SJSA1 (cell line): ENCODE measurements at regions not wholly inside any gene's neighbourhood (a gene's known extent, or its start where the extent isn't known, plus 50 kb on each side); places are given as distances from the start of the nearest gene placed in this dataset.

Experiments used
- DNase-seq, 2 experiments: peaks; one replicate each; pipeline ENCODE4 v3.0.0-alpha.2; 2015 to 2020; ENCODE audit warnings: low spot score in 2 of 2, low read depth in 1 of 2
- H3K27ac ChIP-seq: fragments of 250-450 bp; sonication (Bioruptor Pico); 2 replicates; pipeline ENCODE4 v1.5.1; 2020; ENCODE audit warnings: mild to moderate bottlenecking, moderate library complexity
- H3K27me3 ChIP-seq: fragments of 250-450 bp; sonication (Bioruptor Pico); replicated peaks from 2 replicates; pipeline ENCODE4 v1.5.1; 2020; ENCODE audit warnings: mild to moderate bottlenecking, moderate library complexity
- H3K36me3 ChIP-seq: fragments of 250-450 bp; sonication (Bioruptor Pico); 2 replicates; pipeline ENCODE4 v1.5.1; 2020; ENCODE audit warnings: mild to moderate bottlenecking
- H3K4me1 ChIP-seq: fragments of 250-450 bp; sonication (Bioruptor Pico); replicated peaks from 2 replicates; pipeline ENCODE4 v1.6.1; 2021; ENCODE audit warnings: mild to moderate bottlenecking
- H3K4me3 ChIP-seq: fragments of 250-450 bp; sonication (Bioruptor Pico); 2 replicates; pipeline ENCODE4 v1.5.1; 2020; ENCODE audit warnings: mild to moderate bottlenecking
- H3K9me3 ChIP-seq: fragments of 250-450 bp; sonication (Bioruptor Pico); replicated peaks from 2 replicates; pipeline ENCODE4 v1.5.1; 2020; ENCODE audit warnings: mild to moderate bottlenecking

DNA sequence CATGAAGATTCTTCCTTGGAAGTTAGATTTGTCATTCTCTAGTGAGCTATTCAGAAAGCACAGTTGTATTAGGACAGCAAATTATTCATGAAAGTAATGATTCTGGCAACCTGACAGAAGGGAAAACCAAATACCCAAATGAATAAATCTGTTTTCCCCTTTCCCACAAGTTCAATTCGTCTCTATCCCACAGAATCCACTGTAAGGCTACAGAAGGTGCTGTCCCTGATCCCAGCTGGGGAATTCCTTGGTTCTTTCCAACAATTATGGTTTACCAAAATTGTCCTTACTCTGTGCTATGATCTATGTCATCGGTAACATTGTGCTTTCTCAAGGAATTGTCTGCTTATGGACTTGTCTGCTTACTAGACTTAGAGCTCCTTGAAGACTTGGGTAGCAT, 104.2 kb downstream of the FASLG start:
- Histone ChIP-seq H3K36me3 (no peaks in the 10 kb centered on the region), H3K9me3 (no peaks in the 10 kb centered on the region; the same call in 1 of the 2 replicates), H3K27ac (no peak overlapping the region)

DNA sequence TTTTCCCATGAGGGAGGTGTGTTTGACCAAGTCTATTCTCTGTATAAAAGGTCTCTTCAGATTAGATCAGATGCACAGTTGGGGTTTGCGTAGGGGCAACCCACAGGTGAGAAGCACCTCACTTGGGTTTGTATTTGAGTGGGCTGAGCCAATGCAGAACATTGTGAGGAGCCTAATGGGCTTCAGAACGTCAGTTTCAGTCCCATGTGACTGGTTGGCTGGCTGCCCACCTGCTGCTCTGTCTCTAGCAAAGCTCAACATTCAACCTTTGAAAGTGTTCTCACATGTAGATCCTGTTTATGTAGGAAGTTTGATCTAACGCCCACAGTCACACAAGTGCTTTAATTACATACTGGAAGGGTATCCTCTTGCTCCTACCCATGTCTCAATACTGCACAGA, 105.5 kb downstream of the FASLG start:
- no peak overlapping the region for H3K27ac ChIP-seq
- no peaks in the 10 kb centered on the region; the same call in 1 of the 2 replicates for H3K9me3 ChIP-seq
- DNase-seq, result no peak
- no peak overlapping the region for H3K4me3 ChIP-seq
- H3K4me1 ChIP-seq, result no peaks in the 10 kb centered on the region
- H3K27me3 ChIP-seq, result 0 out of 2 replicates have a peak, but pooled peaks cover 7% of the 10 kb centered on the region
- no peaks in the 10 kb centered on the region for H3K36me3 ChIP-seq

More for the DNA sequence above, 104.2 kb downstream of the FASLG start:
- DNase-seq, result no peak
- no peaks in the 10 kb centered on the region for H3K4me1 ChIP-seq
- 0 out of 2 replicates have a peak, but pooled peaks cover 7% of the 10 kb centered on the region for H3K27me3 ChIP-seq
- H3K4me3 ChIP-seq, result no peak overlapping the region

DNA sequence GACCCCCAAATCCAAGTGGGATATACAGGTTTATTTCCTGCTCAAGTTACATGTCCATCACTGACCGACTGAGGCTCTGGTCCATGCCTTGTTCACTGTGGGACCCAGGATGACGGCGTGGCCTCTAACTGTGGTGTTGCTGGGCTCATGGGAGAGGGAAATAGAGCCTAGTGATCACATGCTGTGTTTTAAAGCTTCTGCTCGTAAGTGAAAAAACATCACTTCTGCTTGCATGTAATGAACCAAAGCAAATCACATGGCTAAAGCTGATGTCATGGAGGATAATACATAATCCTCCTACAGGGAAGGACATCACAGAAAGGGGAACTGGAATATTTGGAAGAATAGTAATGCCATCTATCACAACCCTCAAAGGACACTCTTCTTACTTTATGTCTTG, 107.6 kb downstream of the FASLG start:
- H3K36me3 ChIP-seq, result no peaks in the 10 kb centered on the region
- DNase-seq, result no peak
- 0 out of 2 replicates have a peak, but pooled peaks cover 3% of the 10 kb centered on the region for H3K27me3 ChIP-seq
- no peak overlapping the region for H3K4me3 ChIP-seq
- H3K27ac ChIP-seq, result no peak overlapping the region
- no peaks in the 10 kb centered on the region; the same call in 1 of the 2 replicates for H3K9me3 ChIP-seq
- no peaks in the 10 kb centered on the region for H3K4me1 ChIP-seq

DNA sequence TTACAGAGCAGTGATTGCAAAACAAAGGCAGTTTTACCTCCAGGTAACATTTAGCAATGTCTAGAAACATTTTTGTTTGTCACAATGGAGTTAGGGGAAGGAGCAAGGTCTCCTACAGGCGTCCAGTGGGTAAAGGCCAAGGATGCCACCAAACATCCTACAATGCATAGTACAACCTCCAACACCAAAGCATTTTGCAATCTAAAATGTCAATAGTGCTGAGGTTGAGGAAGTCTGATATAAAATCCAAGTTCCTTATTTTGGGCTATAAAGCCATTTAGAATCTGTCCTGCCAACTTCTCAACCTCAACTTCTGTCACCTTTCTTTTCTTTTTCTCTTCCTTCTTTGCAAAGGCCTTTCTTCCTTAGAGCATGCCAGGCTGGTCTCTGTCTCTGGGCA, 111.2 kb downstream of the FASLG start:
- H3K27ac ChIP-seq, result no peak overlapping the region
- H3K9me3 ChIP-seq, result no peaks in the 10 kb centered on the region
- H3K4me3 ChIP-seq, result no peak overlapping the region
- no peaks in the 10 kb centered on the region for H3K36me3 ChIP-seq
- no peaks in the 10 kb centered on the region for H3K4me1 ChIP-seq
- peaks cover 6% of the 10 kb centered on the region; the same call in 1 of the 2 replicates for H3K27me3 ChIP-seq
- DNase-seq, result no peak

DNA sequence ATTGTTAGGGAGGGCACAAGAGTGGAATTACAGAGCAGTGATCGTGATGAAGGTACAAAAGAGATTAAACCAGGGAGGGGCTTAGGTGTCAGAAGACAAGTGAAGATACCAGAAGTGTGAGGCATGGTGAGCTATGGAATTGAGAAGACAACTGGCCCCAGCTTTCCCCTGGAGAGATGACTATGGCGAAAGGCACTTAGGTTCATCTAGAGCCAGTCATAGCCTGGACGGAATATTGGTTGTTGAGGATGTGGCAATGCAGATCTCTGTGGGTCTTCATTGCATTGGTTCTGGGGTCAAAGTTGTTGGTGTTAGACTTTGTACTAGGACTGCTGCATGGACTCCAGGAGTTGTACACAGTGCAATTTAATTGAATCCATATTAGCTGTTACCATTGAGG, 115.7 kb downstream of the FASLG start:
- H3K9me3 ChIP-seq, result no peaks in the 10 kb centered on the region
- DNase-seq, result no peak
- no peaks in the 10 kb centered on the region for H3K4me1 ChIP-seq
- no peak overlapping the region for H3K4me3 ChIP-seq
- peaks cover 6% of the 10 kb centered on the region; the same call in 1 of the 2 replicates for H3K27me3 ChIP-seq
- no peak overlapping the region for H3K27ac ChIP-seq
- H3K36me3 ChIP-seq, result no peaks in the 10 kb centered on the region

DNA sequence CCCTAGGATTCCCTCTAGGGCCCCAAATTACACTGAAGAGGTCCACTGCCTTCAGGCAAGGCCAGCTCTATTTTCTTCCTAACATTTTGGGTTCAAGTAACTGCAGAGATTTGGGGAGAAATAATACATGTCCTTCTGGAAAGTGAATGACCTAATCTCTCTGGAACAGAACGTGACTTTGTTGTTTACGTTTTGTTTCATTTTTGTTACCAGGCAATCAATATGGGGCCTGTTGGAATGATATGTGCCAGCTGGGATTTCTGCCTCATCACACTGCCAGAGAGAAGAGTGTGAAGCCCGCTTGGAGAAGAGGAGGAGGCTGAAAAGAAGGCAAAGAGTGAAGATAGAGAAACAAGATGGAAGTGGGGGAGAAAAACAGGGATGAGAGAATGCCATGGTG, 116.7 kb downstream of the FASLG start:
- Histone ChIP-seq H3K4me1 (no peaks in the 10 kb centered on the region), H3K9me3 (no peaks in the 10 kb centered on the region), H3K27me3 (peaks cover 6% of the 10 kb centered on the region; the same call in 1 of the 2 replicates), H3K36me3 (no peaks in the 10 kb centered on the region), H3K27ac (no peak overlapping the region), H3K4me3 (no peak overlapping the region)
- no peak for DNase-seq

- DNase-seq, result no peak
- Histone ChIP-seq H3K9me3 (no peaks in the 10 kb centered on the region), H3K4me3 (no peak overlapping the region), H3K27me3 (peaks cover 6% of the 10 kb centered on the region; the same call in 1 of the 2 replicates), H3K4me1 (no peaks in the 10 kb centered on the region), H3K36me3 (no peaks in the 10 kb centered on the region), H3K27ac (no peak overlapping the region)
Observed at GRCh38 chr1:172776071-172776470, 117.2 kb downstream of the FASLG start.

- Histone ChIP-seq H3K27me3 (peaks cover under 1% of the 10 kb centered on the region; the same call in 1 of the 2 replicates), H3K9me3 (no peaks in the 10 kb centered on the region), H3K4me3 (no peak overlapping the region), H3K4me1 (no peaks in the 10 kb centered on the region), H3K27ac (no peak overlapping the region), H3K36me3 (no peaks in the 10 kb centered on the region)
- DNase-seq, result no peak
Observed at GRCh38 chr1:172777767-172778166, 118.9 kb downstream of the FASLG start.

DNA sequence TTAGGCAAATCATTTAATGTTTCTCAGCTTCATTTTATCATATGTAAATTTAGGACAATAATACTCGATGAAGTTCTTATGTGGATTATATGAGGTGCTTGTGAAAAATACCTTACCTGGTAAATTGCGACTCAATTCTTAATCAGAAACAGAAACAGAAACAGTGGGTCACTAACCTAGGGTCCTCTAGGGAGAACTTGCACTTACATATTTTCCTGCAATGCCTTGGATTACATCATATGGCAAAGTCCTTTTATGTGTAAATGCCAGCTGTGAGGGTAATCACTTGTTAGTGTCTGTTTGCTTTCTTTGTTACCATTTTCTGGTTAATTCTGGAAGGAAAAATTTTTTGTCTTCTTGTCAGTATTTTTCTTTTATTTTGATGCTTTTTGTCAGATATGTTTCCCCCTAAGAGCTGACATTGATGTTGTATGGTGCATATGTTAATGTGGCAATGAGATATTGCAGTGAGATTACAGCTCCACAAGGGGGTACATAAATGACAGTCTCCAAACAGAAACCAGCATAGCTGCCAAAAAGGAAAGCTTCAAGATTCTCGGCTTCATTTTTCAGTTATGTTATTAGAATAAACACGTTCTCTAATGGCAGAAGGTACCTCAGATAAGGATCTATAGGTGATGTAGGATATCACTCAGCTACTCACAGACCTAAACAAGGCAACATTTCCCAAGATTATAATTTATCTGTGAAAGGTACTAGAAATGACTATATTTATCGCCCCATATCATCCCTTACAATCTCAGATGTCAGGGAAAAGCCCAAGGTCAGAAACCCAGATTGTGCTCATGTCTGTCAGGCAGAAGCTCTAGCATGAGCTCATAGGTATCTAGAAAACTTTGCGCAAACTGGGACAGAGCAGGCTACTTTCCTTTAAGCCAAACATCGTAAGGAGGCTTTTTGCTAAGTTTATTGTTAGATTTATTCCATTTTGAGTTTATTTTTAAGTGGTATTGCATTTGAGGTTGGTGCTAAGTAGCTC, 119.9 kb downstream of the FASLG start:
- DNase-seq, result no peak
- no peaks in the 10 kb centered on the region for H3K36me3 ChIP-seq
- H3K27ac ChIP-seq, result no peak overlapping the region
- H3K9me3 ChIP-seq, result no peaks in the 10 kb centered on the region
- H3K4me3 ChIP-seq, result no peak overlapping the region
- no peaks in the 10 kb centered on the region for H3K27me3 ChIP-seq
- H3K4me1 ChIP-seq, result no peaks in the 10 kb centered on the region

DNA sequence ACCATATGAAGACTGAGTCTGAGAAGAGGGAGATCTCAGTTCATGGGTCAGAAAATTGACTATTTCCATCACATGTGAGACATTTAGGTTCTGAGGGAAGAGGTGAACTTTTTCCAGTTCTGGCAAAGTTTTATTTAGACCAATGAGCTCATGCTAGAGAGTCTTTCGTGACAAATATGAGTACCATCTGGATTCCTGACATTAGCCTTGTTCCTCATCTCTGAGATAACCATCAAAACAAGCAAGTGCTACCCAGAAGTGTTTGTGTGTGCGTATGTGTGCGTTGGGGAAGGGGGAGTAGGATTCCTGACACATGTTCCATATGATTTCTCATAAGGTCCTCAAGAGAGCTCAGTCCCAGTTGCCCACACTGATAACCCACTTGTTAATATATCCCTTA, 120.6 kb downstream of the FASLG start:
- Histone ChIP-seq H3K4me1 (no peaks in the 10 kb centered on the region), H3K36me3 (no peaks in the 10 kb centered on the region), H3K27ac (no peak overlapping the region), H3K9me3 (no peaks in the 10 kb centered on the region), H3K4me3 (no peak overlapping the region), H3K27me3 (no peaks in the 10 kb centered on the region)
- DNase-seq, result no peak

- H3K4me1 ChIP-seq, result no peaks in the 10 kb centered on the region
- H3K9me3 ChIP-seq, result no peaks in the 10 kb centered on the region
- H3K36me3 ChIP-seq, result no peaks in the 10 kb centered on the region
- no peak overlapping the region for H3K4me3 ChIP-seq
- no peaks in the 10 kb centered on the region for H3K27me3 ChIP-seq
- no peak for DNase-seq
- no peak overlapping the region for H3K27ac ChIP-seq
Observed at GRCh38 chr1:172781513-172782140, 122.7 kb downstream of the FASLG start.

DNA sequence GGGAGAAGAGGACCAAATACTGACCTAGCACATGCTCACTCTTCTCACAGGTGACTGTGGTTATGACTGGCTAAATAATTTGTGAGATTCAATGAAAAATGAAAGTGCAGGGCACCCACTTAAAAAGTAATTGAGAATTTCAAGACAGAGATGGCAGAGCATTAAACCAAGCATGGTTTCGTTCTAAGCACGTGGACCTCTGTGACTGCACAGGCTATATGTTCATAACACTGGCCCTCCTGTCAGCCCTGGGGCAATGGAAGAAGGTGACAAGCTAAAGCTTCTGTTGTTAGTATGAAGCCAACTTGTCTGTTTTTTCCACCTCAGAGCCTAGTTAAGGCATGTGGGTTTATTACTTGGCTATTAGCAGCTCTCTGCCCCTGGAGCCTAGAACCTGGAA, 130.9 kb downstream of the FASLG start:
- Histone ChIP-seq H3K27me3 (no peaks in the 10 kb centered on the region), H3K9me3 (no peaks in the 10 kb centered on the region), H3K27ac (no peak overlapping the region), H3K4me1 (no peaks in the 10 kb centered on the region), H3K4me3 (no peak overlapping the region), H3K36me3 (no peaks in the 10 kb centered on the region)
- DNase-seq, result no peak

GRCh38 chr1:172790245-172790644, 131.3 kb downstream of the FASLG start:
- no peak for DNase-seq
- H3K4me1 ChIP-seq, result no peaks in the 10 kb centered on the region
- H3K9me3 ChIP-seq, result no peaks in the 10 kb centered on the region
- H3K36me3 ChIP-seq, result no peaks in the 10 kb centered on the region
- no peak overlapping the region for H3K4me3 ChIP-seq
- H3K27ac ChIP-seq, result no peak overlapping the region
- H3K27me3 ChIP-seq, result no peaks in the 10 kb centered on the region

DNA sequence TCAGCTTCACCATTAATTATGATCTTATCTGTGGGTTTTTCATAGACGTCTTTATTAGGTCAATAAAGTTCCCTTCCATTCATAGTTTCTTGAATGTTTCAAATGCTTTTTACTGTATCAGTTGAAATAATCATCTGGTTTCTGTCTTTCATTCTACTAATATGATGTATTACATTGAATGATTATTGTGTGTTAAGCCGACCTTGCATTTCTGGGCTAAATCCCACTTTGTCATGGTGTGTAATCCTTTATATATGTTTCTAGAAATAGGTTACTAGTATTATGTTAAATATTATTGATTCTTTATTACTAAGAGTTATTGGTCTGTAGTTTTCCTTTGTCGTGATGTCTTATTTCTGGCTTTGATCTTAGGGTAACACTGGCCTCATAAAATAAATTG, 134.9 kb downstream of the FASLG start:
- no peaks in the 10 kb centered on the region for H3K4me1 ChIP-seq
- H3K4me3 ChIP-seq, result no peak overlapping the region
- no peak for DNase-seq

More for the DNA sequence above, 134.9 kb downstream of the FASLG start:
- Histone ChIP-seq H3K27me3 (no peaks in the 10 kb centered on the region), H3K9me3 (no peaks in the 10 kb centered on the region), H3K36me3 (no peaks in the 10 kb centered on the region), H3K27ac (no peak overlapping the region)
